AG04449 (cell line): ENCODE measurements at regions not wholly inside any gene's neighbourhood (a gene's known extent, or its start where the extent isn't known, plus 50 kb on each side); places are given as distances from the start of the nearest gene placed in this dataset.

Experiments
- CTCF ChIA-PET: fragments of 350-600 bp; formaldehyde crosslinking; extraction: SDS; loops from one replicate; lab custom pipeline; 2021; ENCODE audit warnings: antibody characterized with exemption; lab: Yijun Ruan, JAX
- POLR2A ChIA-PET: fragments of 400-600, 350-600 bp; formaldehyde crosslinking; extraction: SDS; loops from one replicate; lab custom pipeline; 2020; ENCODE audit warnings: antibody characterized with exemption, inconsistent platforms; lab: Yijun Ruan, JAX
- DNase-seq: peaks from one replicate; pipeline ENCODE4 v3.0.0-alpha.2; 2010; ENCODE audit warnings: low read depth, low spot score
- H3K4me3 ChIP-seq: 2 replicates; pipeline ENCODE4 v1.5.1; 2011; ENCODE audit warnings: low read depth, mild to moderate bottlenecking, control low read depth, low read length
- TF ChIP-seq, protein P1 (sequence below): IDR thresholded peaks from one replicate; pipeline ENCODE4 v1.5.1; 2011; ENCODE audit warnings: mild to moderate bottlenecking, moderate library complexity, low read length, control low read depth, inconsistent platforms; ENCODE audit not compliant: insufficient read depth; ENCODE audit errors: missing control alignments

DNA sequence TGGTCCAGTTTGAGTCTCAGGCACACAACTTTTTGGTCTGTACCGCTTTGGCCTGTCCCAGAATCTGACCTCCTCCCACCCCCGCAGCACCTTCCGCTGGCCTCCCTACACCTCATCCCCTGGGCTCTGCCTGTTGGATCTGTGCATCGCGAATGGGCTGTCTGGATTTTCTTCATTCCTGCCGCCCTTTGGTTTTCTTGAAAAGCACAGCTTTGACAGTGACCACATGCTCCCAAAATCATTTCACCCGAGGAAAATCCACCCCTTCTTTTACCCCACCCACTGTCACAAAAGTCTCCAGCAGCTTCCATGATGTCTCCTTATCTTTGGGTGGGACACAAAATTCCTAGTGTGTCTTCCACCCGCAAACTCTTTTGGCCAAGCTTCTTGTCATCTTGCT lies 65.0 kb upstream of the SSX2IP start:
- no peak overlapping the region for H3K4me3 ChIP-seq
- TF ChIP-seq, protein P1, sequence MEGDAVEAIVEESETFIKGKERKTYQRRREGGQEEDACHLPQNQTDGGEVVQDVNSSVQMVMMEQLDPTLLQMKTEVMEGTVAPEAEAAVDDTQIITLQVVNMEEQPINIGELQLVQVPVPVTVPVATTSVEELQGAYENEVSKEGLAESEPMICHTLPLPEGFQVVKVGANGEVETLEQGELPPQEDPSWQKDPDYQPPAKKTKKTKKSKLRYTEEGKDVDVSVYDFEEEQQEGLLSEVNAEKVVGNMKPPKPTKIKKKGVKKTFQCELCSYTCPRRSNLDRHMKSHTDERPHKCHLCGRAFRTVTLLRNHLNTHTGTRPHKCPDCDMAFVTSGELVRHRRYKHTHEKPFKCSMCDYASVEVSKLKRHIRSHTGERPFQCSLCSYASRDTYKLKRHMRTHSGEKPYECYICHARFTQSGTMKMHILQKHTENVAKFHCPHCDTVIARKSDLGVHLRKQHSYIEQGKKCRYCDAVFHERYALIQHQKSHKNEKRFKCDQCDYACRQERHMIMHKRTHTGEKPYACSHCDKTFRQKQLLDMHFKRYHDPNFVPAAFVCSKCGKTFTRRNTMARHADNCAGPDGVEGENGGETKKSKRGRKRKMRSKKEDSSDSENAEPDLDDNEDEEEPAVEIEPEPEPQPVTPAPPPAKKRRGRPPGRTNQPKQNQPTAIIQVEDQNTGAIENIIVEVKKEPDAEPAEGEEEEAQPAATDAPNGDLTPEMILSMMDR: no peak
- ChIA-PET CTCF (interaction anchor here (0.7 to 10.1 kb wide), 12 partner anchors 8 to 614 kb away, joined by 3 to 123 read pairs (median 5); no protein-coding TSS in a partner anchor), POLR2A (no interaction called here)
- DNase-seq: no peak

DNA sequence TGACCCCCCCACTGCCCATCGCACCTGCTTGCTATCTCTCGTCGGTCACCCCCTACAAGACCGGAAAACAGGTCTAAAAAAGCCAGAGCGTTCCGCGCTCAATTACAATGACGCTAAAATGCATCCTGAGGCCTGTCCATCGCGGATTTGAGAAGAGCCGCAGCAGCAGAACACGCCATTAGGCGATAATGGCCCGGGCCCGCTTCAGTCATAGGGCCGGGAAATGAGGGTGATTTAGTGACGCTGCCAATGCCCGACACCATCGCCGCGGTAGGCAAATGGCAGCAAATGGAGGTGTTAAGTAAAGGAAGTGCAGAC lies 64.1 kb upstream of the SSX2IP start:
- TF ChIP-seq, protein P1: no peak
- CTCF ChIA-PET: interaction anchor here (0.7 to 10.1 kb wide), 42 partner anchors 9 to 822 kb away, joined by 3 to 123 read pairs (median 6); partner anchors contain the start of genes GNG5 and SPATA1
- no peak overlapping the region for H3K4me3 ChIP-seq
- POLR2A ChIA-PET: no interaction called here
- DNase-seq: no peak

DNA sequence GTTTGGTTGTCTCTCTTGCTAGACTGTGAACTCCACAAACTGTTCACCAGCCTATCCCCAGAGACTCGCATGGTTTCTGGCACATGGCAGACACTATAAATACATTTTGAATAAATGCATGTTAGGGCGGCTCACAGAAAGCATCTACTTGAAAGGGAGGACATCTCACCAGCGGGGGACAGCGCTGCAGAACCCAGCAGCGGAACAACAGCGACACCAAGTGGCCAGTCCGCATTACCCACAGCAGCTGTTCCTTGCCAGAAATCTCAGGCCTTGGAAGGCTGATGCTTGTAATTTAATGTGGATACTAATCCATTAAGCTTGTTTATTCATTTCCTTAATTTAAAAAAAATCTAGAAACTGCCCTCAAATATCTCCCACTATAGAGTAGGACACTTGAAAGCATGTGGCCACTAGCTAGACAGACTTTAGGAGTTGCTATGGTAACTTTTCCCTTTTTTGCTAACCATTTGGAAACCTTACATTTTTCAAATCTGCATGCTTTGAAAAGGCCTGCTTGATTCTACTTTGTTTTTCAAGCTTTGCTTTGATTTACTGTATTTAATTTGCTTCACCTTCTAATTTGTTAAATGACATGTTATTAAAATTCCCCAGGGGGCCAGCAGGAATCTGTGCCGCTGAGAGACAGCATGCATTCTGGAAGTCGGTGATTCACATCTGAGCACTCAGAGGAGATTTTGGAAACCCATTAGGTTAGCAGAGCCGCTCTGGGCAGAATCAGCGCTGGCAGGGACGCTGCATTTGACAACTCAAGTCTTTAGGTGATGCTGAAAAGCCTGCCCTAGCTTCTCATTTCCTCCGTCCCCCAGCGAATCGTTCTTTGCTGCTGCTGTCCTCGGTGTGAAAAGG lies 63.5 kb upstream of the SSX2IP start:
- ChIA-PET CTCF (interaction anchor here (0.6 to 10.1 kb wide), 66 partner anchors 8 to 849 kb away, joined by 3 to 109 read pairs (median 4); partner anchors contain the start of genes CTBS, GNG5, PRKACB and SPATA1), POLR2A (interaction anchor here (0.6 to 0.7 kb wide), 2 partner anchors 18 to 183 kb away, joined by 3 read pairs; no protein-coding TSS in a partner anchor)
- DNase-seq: peak; percentile 51
- TF ChIP-seq, protein P1: peak; percentile 91
- no peak overlapping the region for H3K4me3 ChIP-seq

DNA sequence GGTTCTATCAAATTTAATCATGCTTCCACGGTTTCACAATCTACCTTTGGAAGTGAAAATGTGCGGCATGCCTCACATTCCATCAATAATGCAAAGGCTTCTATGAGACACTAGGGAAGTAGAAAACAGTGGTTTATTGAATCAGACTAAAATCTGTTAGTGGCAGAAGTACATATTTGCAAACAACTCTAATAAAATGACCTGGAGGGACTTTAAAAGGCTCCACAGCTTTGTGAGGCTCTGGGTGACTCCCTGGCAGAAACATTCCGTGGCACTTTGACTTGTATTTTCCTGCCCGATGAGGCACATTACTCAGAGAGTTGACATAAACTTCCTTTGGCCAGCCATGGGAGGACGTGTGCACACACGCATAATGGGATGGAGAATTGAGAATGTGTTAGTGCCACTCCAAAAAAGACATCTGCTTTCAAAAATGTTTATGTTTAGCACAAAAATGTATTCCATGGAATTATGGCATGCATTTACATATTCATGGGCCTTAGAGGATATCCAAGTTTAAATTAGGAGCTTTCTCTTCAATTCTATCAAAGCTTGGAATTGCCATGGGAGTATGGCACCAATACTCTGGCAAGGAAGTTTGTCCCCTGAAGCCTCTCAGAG lies 60.0 kb upstream of the SSX2IP start:
- TF ChIP-seq, protein P1: no peak
- no peak for DNase-seq
- POLR2A ChIA-PET: interaction anchor here (1.2 kb wide), 1 partner anchor 244 kb away, joined by 3 read pairs; the partner anchor contains the start of genes GNG5 and SPATA1
- no peak overlapping the region for H3K4me3 ChIP-seq
- CTCF ChIA-PET: interaction anchor here (0.7 to 2.3 kb wide), 11 partner anchors 9 to 308 kb away, joined by 3 to 8 read pairs (median 4); no protein-coding TSS in a partner anchor

DNA sequence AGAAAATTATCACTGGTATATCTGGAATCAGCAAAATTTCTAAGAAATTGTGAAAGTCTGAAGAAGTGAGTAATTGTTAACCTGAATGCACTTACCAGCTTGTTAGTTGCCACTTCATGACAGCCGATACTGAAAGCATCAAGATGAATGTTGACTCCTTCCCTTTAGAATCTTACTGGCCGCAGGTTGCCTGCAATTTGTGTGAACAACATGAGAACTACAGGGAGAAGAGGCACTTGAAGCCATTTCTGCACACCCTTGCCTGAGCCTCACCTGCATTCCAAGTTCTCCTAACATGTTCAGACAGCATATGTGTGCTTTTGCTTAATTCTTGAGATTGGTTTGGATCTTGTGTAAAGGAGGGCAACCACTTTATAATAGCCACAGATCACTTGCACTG lies 59.2 kb upstream of the SSX2IP start:
- ChIA-PET CTCF (interaction anchor here (1.2 to 2.3 kb wide), 6 partner anchors 13 to 297 kb away, joined by 4 to 7 read pairs (median 6); no protein-coding TSS in a partner anchor), POLR2A (no interaction called here)
- TF ChIP-seq, protein P1: no peak

More for the DNA sequence above, 59.2 kb upstream of the SSX2IP start:
- no peak for DNase-seq
- H3K4me3 ChIP-seq: no peak overlapping the region
